ENCODE measurements at regions not wholly inside any gene's neighbourhood (a gene's known extent, or its start where the extent isn't known, plus 50 kb on each side); places are given as distances from the start of the nearest gene placed in this dataset.
"Not testable (repeated sequence)": the region's sequence is repeated elsewhere in the genome, so short reads cannot be mapped to it uniquely, and the experiment has no call there.

DNA sequence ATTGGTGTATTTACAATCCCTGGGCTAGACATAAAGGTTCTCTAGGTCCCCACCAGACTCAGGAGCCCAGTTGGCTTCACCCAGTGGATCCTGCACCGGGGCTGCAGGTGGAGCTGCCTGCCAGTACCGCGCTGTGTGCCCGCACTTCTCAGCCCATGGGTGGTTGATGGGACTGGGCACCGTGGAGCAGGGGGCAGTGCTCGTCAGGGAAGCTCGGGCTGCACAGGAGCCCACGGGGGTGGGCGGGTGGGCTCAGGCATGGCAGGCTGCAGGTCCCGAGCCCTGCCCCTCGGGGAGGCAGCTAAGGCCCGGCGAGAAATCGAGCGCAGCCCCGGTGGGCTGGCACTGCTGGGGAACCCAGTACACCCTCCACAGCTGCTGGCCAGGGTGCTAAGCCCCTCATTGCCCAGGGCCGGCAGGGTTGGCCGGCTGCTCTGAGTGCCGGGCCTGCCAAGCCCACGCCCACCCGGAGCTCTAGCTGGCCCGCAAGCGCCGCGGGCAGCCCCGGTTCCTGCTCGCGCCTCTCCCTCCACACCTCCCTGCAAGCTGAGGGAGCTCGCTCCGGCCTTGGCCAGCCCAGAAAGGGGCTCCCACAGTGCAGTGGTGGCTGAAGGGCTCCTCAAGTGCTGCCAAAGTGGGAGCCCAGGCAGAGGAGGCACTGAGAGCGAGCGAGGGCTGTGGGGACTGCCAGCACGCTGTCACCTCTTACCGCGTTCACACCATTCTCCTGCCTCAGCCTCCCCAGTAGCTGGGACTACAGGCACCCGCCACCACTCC lies 353.5 kb upstream of the HS6ST1 start:
- TF ChIP-seq, protein P1, sequence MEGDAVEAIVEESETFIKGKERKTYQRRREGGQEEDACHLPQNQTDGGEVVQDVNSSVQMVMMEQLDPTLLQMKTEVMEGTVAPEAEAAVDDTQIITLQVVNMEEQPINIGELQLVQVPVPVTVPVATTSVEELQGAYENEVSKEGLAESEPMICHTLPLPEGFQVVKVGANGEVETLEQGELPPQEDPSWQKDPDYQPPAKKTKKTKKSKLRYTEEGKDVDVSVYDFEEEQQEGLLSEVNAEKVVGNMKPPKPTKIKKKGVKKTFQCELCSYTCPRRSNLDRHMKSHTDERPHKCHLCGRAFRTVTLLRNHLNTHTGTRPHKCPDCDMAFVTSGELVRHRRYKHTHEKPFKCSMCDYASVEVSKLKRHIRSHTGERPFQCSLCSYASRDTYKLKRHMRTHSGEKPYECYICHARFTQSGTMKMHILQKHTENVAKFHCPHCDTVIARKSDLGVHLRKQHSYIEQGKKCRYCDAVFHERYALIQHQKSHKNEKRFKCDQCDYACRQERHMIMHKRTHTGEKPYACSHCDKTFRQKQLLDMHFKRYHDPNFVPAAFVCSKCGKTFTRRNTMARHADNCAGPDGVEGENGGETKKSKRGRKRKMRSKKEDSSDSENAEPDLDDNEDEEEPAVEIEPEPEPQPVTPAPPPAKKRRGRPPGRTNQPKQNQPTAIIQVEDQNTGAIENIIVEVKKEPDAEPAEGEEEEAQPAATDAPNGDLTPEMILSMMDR (IDR thresholded peaks at IDR 0.05), result not testable (repeated sequence)
- not testable (repeated sequence) for TF ChIP-seq POLR2A (IDR thresholded peaks at IDR 0.05)

Measured in Peyer's patch (tissue), 4 donors.